ENCODE measurements at regions not wholly inside any gene's neighbourhood (a gene's known extent, or its start where the extent isn't known, plus 50 kb on each side); places are given as distances from the start of the nearest gene placed in this dataset.

- TF ChIP-seq CTCF (IDR thresholded peaks at IDR 0.05) (no peak), POLR2A (IDR thresholded peaks at IDR 0.05) (no peak)
Measured at GRCh38 chr10:71045936-71046335, 157.6 kb upstream of the PCBD1 start.
